ENCODE measurements at regions not wholly inside any gene's neighbourhood (a gene's known extent, or its start where the extent isn't known, plus 50 kb on each side); places are given as distances from the start of the nearest gene placed in this dataset.
A peak's percentile ranks its signal among the peaks of the same experiment; 100 is the strongest.

DNA sequence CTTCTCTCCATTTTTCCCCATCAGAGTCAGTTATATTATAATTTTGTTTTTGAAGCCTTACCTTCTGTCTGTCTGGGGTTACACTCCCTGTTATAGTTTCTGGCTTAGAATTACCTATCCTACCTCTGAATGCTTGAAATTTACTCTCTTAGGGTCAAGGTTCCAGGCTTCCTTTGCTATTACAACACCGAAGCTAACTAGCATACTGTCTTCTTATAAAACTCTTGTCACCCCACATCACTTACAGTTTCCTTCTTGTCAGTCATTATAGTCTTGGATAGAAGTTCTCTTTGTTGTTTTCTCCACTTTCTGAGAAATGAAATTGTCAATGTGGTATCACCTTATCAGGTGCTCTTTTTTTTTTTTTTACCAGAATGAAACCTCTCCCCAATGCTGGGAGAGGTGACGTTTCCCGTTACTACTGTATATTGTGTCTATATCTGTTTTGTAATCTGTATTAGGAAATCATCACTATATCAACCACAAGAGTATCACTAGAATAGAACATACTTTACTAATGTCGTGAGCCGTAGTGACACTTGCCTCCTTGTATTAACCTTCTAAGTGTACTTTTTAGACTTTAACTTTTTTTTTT lies 69.2 kb upstream of the PSMA6 start:
- no peaks in the 10 kb centered on the region for H3K27me3 ChIP-seq (ENCODE audit: insufficient read depth, low read length, poor library complexity)
- H3K56ac ChIP-seq (ENCODE audit: low read length), result no peak overlapping the region
- H4K8ac ChIP-seq (ENCODE audit: low read depth, low read length), result no peak overlapping the region
- no peak overlapping the region for H2BK5ac ChIP-seq (ENCODE audit: low read length)
- H3K9ac ChIP-seq (ENCODE audit: low read length), result no peak overlapping the region
- H3K23ac ChIP-seq (ENCODE audit: low read length), result no peak overlapping the region
- no peak for DNase-seq
- no peaks in the 10 kb centered on the region for H3K36me3 ChIP-seq (ENCODE audit: control insufficient read depth, insufficient read depth, low read length)
- H3K4me1 ChIP-seq (ENCODE audit: control insufficient read depth, low read depth, low read length), result no peaks in the 10 kb centered on the region
- no CpG with 5 or more reads among the region's 5 CpGs for WGBS (ENCODE audit: extremely low coverage, insufficient coverage, low lambda C conversion rate)
- no peak overlapping the region for H3K18ac ChIP-seq (ENCODE audit: low read length)
- no peak overlapping the region for H4K5ac ChIP-seq (ENCODE audit: low read length)
- no peak overlapping the region for H2BK120ac ChIP-seq (ENCODE audit: low read depth, low read length)
- H3K27ac ChIP-seq (ENCODE audit: low read depth, low read length), result no peak overlapping the region
- no peak overlapping the region for H2BK15ac ChIP-seq (replicated peaks; ENCODE audit: low read depth)
- H3K79me2 ChIP-seq (ENCODE audit: control insufficient read depth, insufficient read depth, low read length), result no peaks in the 10 kb centered on the region
- H3K4me2 ChIP-seq (ENCODE audit: low read length), result no peak overlapping the region
- H3K4ac ChIP-seq (ENCODE audit: low read depth, low read length), result no peak overlapping the region
- no peaks in the 10 kb centered on the region for H3K79me1 ChIP-seq (ENCODE audit: low read length)
- no peak overlapping the region for H2AK5ac ChIP-seq (ENCODE audit: low read length)
- no peak overlapping the region for H3K4me3 ChIP-seq (ENCODE audit: low read length)

DNA sequence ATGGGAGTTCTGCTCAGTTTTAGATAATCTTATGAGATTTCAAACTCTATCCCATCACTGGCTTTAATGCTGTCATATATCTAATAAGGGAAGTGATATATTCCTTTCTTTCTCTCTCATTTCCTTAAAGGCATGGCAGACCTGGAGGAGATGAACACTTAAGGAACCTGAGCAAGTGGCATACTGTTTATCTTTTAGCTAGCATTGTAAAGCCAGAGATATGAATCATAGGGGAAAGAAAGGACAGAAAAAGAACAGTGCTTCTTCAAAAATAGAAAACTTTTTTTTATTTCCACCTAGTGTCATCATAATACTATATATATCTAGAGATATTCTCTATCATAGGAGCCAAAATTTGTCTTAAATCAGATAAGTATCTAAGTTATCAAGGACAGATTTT lies 68.3 kb upstream of the PSMA6 start:
- Histone ChIP-seq H3K56ac (ENCODE audit: low read length) (no peak overlapping the region), H3K79me2 (ENCODE audit: control insufficient read depth, insufficient read depth, low read length) (no peaks in the 10 kb centered on the region), H4K8ac (ENCODE audit: low read depth, low read length) (no peak overlapping the region), H2AK5ac (ENCODE audit: low read length) (no peak overlapping the region), H2BK15ac (replicated peaks; ENCODE audit: low read depth) (no peak overlapping the region), H3K23ac (ENCODE audit: low read length) (no peak overlapping the region), H3K36me3 (ENCODE audit: control insufficient read depth, insufficient read depth, low read length) (no peaks in the 10 kb centered on the region), H3K4ac (ENCODE audit: low read depth, low read length) (no peak overlapping the region), H3K4me1 (ENCODE audit: control insufficient read depth, low read depth, low read length) (no peaks in the 10 kb centered on the region), H4K5ac (ENCODE audit: low read length) (no peak overlapping the region), H2BK5ac (ENCODE audit: low read length) (no peak overlapping the region), H2BK120ac (ENCODE audit: low read depth, low read length) (no peak overlapping the region), H3K27me3 (ENCODE audit: insufficient read depth, low read length, poor library complexity) (no peaks in the 10 kb centered on the region), H3K4me3 (ENCODE audit: low read length) (no peak overlapping the region), H3K27ac (ENCODE audit: low read depth, low read length) (no peak overlapping the region), H3K4me2 (ENCODE audit: low read length) (no peak overlapping the region), H3K9ac (ENCODE audit: low read length) (no peak overlapping the region), H3K18ac (ENCODE audit: low read length) (no peak overlapping the region), H3K79me1 (ENCODE audit: low read length) (no peaks in the 10 kb centered on the region)
- no peak for DNase-seq

DNA sequence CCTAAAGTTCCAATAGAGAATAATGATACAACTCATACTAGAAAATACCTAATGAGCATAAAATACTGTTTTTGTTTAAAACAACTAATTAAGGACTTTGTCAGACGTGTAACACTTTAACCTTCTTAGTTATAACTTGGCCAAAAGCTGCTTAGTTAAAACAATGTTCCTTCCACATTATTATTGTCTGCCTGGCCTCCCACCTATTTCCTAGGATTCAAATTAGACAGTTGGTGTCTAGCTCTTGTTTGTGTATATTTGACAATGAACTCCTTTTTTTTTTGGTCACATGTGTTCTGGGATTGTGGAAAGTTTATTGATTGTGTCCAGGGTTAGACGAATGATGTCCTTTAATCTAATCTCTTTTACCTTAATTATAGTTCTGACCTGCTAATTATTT lies 67.6 kb upstream of the PSMA6 start:
- no peaks in the 10 kb centered on the region for H3K79me2 ChIP-seq (ENCODE audit: control insufficient read depth, insufficient read depth, low read length)
- H3K4me2 ChIP-seq (ENCODE audit: low read length), result no peak overlapping the region
- DNase-seq, result no peak
- H3K4ac ChIP-seq (ENCODE audit: low read depth, low read length), result no peak overlapping the region
- no peaks in the 10 kb centered on the region for H3K27me3 ChIP-seq (ENCODE audit: insufficient read depth, low read length, poor library complexity)
- no peak overlapping the region for H3K18ac ChIP-seq (ENCODE audit: low read length)
- H3K27ac ChIP-seq (ENCODE audit: low read depth, low read length), result no peak overlapping the region
- no peak overlapping the region for H3K9ac ChIP-seq (ENCODE audit: low read length)
- no peak overlapping the region for H4K8ac ChIP-seq (ENCODE audit: low read depth, low read length)
- no CpG with 5 or more reads among the region's 2 CpGs for WGBS (ENCODE audit: extremely low coverage, insufficient coverage, low lambda C conversion rate)
- H3K23ac ChIP-seq (ENCODE audit: low read length), result no peak overlapping the region
- H2BK5ac ChIP-seq (ENCODE audit: low read length), result no peak overlapping the region
- H3K56ac ChIP-seq (ENCODE audit: low read length), result no peak overlapping the region
- H2BK120ac ChIP-seq (ENCODE audit: low read depth, low read length), result no peak overlapping the region
- no peak overlapping the region for H3K4me3 ChIP-seq (ENCODE audit: low read length)
- H3K4me1 ChIP-seq (ENCODE audit: control insufficient read depth, low read depth, low read length), result no peaks in the 10 kb centered on the region
- no peak overlapping the region for H4K5ac ChIP-seq (ENCODE audit: low read length)
- H3K36me3 ChIP-seq (ENCODE audit: control insufficient read depth, insufficient read depth, low read length), result no peaks in the 10 kb centered on the region
- no peaks in the 10 kb centered on the region for H3K79me1 ChIP-seq (ENCODE audit: low read length)
- no peak overlapping the region for H2BK15ac ChIP-seq (replicated peaks; ENCODE audit: low read depth)
- H2AK5ac ChIP-seq (ENCODE audit: low read length), result no peak overlapping the region

DNA sequence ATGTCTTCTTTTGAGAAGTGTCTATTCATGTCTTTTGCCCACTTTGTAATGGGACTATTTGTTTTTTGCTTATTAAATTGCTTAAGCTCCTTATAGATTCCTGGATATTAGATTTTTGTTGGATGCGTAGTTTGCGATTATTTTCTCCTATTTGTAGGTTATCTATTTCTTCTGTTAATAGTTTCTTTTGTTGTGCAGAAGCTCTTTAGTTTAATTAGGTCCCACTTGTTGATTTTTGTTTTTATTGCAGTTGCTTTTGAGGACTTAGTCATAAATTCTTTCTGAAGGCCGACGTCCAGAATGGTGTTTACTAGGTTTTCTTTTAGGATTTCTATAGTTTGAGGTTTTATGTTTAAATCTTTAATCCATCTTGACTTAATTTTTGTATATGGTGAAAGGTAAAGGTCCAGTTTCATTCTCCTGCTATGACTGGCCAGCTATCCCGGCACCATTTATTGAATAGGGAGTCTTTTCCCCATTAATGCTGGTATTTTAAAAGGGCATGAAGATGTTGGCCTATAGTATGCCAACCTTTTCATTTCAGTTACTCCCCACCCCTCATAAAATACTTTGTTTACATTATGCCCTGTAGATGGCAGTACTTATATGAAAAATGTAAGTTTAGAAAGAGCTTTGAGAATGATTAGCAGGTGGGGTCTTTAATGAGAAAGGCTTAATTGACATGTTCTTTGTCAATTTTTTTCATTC lies 62.9 kb upstream of the PSMA6 start:
- no peak overlapping the region for H3K23ac ChIP-seq (ENCODE audit: low read length)
- H3K4me2 ChIP-seq (ENCODE audit: low read length), result no peak overlapping the region
- H3K4ac ChIP-seq (ENCODE audit: low read depth, low read length), result no peak overlapping the region
- no peaks in the 10 kb centered on the region for H3K4me1 ChIP-seq (ENCODE audit: control insufficient read depth, low read depth, low read length)
- H2BK15ac ChIP-seq (replicated peaks; ENCODE audit: low read depth), result no peak overlapping the region
- H3K18ac ChIP-seq (ENCODE audit: low read length), result no peak overlapping the region
- peak; percentile 27 for DNase-seq
- H3K79me2 ChIP-seq (ENCODE audit: control insufficient read depth, insufficient read depth, low read length), result no peaks in the 10 kb centered on the region
- no peak overlapping the region for H4K5ac ChIP-seq (ENCODE audit: low read length)
- no peak overlapping the region for H2AK5ac ChIP-seq (ENCODE audit: low read length)
- H3K4me3 ChIP-seq (ENCODE audit: low read length), result no peak overlapping the region
- H3K79me1 ChIP-seq (ENCODE audit: low read length), result no peaks in the 10 kb centered on the region
- no peak overlapping the region for H2BK120ac ChIP-seq (ENCODE audit: low read depth, low read length)
- WGBS (ENCODE audit: extremely low coverage, insufficient coverage, low lambda C conversion rate), result no CpG with 5 or more reads among the region's 5 CpGs
- H3K56ac ChIP-seq (ENCODE audit: low read length), result no peak overlapping the region
- no peaks in the 10 kb centered on the region for H3K27me3 ChIP-seq (ENCODE audit: insufficient read depth, low read length, poor library complexity)
- no peak overlapping the region for H2BK5ac ChIP-seq (ENCODE audit: low read length)
- no peaks in the 10 kb centered on the region for H3K36me3 ChIP-seq (ENCODE audit: control insufficient read depth, insufficient read depth, low read length)
- no peak overlapping the region for H3K9ac ChIP-seq (ENCODE audit: low read length)
- no peak overlapping the region for H3K27ac ChIP-seq (ENCODE audit: low read depth, low read length)
- H4K8ac ChIP-seq (ENCODE audit: low read depth, low read length), result no peak overlapping the region

DNA sequence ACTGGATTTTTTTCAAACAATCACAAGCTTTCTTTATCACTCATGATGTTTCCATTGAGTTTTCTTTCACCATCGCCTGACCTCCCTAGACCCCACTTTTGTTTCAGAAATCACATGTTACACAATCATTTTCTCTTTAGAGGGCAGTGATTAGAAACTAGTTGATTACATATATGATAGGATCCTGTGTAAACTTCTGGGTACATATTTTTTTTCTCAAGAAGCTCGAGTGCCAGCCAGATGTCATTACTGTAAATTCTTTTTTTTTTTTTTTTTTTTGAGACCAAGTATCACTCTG lies 62.4 kb upstream of the PSMA6 start:
- Histone ChIP-seq H3K18ac (ENCODE audit: low read length) (no peak overlapping the region), H4K5ac (ENCODE audit: low read length) (no peak overlapping the region), H2BK15ac (replicated peaks; ENCODE audit: low read depth) (no peak overlapping the region), H3K4me1 (ENCODE audit: control insufficient read depth, low read depth, low read length) (no peaks in the 10 kb centered on the region), H2BK5ac (ENCODE audit: low read length) (no peak overlapping the region), H3K23ac (ENCODE audit: low read length) (no peak overlapping the region), H3K79me1 (ENCODE audit: low read length) (no peaks in the 10 kb centered on the region), H2BK120ac (ENCODE audit: low read depth, low read length) (no peak overlapping the region), H3K36me3 (ENCODE audit: control insufficient read depth, insufficient read depth, low read length) (no peaks in the 10 kb centered on the region), H4K8ac (ENCODE audit: low read depth, low read length) (no peak overlapping the region), H3K9ac (ENCODE audit: low read length) (no peak overlapping the region), H3K4ac (ENCODE audit: low read depth, low read length) (no peak overlapping the region), H3K4me2 (ENCODE audit: low read length) (no peak overlapping the region), H3K4me3 (ENCODE audit: low read length) (no peak overlapping the region), H2AK5ac (ENCODE audit: low read length) (no peak overlapping the region), H3K79me2 (ENCODE audit: control insufficient read depth, insufficient read depth, low read length) (no peaks in the 10 kb centered on the region), H3K27me3 (ENCODE audit: insufficient read depth, low read length, poor library complexity) (no peaks in the 10 kb centered on the region), H3K56ac (ENCODE audit: low read length) (no peak overlapping the region), H3K27ac (ENCODE audit: low read depth, low read length) (no peak overlapping the region)
- WGBS (ENCODE audit: extremely low coverage, insufficient coverage, low lambda C conversion rate), result no CpG with 5 or more reads among the region's 2 CpGs
- DNase-seq, result no peak

DNA sequence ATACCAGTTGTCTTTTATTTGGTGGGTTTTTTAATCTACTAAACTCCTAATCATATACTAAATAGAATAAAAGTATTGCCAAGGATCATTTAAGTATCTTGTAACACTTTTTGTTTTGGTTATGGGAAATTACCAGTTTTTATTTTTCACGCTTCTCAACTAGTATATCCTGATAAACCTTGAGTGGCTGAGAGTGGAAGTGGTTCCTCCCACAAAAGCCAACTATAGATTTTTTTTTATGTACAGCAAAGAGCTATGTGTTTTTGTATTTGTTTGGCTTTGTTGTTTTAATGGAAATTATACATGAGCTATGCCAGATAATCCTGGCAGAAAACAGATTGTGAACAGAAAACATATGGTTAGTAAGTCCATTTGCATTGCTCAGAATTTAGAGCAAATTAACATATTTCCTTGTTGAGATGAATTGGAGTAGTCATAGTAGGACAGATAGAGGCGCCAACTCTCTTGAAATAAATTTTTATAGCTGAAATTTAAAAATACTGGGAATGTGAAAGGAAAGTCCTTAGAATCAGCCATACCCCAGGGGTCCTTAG lies 60.9 kb upstream of the PSMA6 start:
- H3K4ac ChIP-seq (ENCODE audit: low read depth, low read length), result no peak overlapping the region
- H3K4me3 ChIP-seq (ENCODE audit: low read length), result no peak overlapping the region

More for the DNA sequence above, 60.9 kb upstream of the PSMA6 start:
- no peak overlapping the region for H3K27ac ChIP-seq (ENCODE audit: low read depth, low read length)
- no peaks in the 10 kb centered on the region for H3K4me1 ChIP-seq (ENCODE audit: control insufficient read depth, low read depth, low read length)
- H3K18ac ChIP-seq (ENCODE audit: low read length), result no peak overlapping the region
- H4K5ac ChIP-seq (ENCODE audit: low read length), result no peak overlapping the region
- H4K8ac ChIP-seq (ENCODE audit: low read depth, low read length), result no peak overlapping the region
- H2AK5ac ChIP-seq (ENCODE audit: low read length), result no peak overlapping the region
- H3K4me2 ChIP-seq (ENCODE audit: low read length), result no peak overlapping the region
- H3K79me2 ChIP-seq (ENCODE audit: control insufficient read depth, insufficient read depth, low read length), result no peaks in the 10 kb centered on the region
- WGBS (ENCODE audit: extremely low coverage, insufficient coverage, low lambda C conversion rate), result no CpG with 5 or more reads among the region's 2 CpGs
- H2BK15ac ChIP-seq (replicated peaks; ENCODE audit: low read depth), result no peak overlapping the region
- H3K23ac ChIP-seq (ENCODE audit: low read length), result no peak overlapping the region
- no peaks in the 10 kb centered on the region for H3K27me3 ChIP-seq (ENCODE audit: insufficient read depth, low read length, poor library complexity)
- H3K9ac ChIP-seq (ENCODE audit: low read length), result no peak overlapping the region
- no peaks in the 10 kb centered on the region for H3K79me1 ChIP-seq (ENCODE audit: low read length)
- no peak for DNase-seq
- H2BK5ac ChIP-seq (ENCODE audit: low read length), result no peak overlapping the region
- no peak overlapping the region for H3K56ac ChIP-seq (ENCODE audit: low read length)
- H3K36me3 ChIP-seq (ENCODE audit: control insufficient read depth, insufficient read depth, low read length), result no peaks in the 10 kb centered on the region
- no peak overlapping the region for H2BK120ac ChIP-seq (ENCODE audit: low read depth, low read length)

All from mesendoderm (in vitro differentiated cells).